AG09319 (cell line): ENCODE measurements at regions not wholly inside any gene's neighbourhood (a gene's known extent, or its start where the extent isn't known, plus 50 kb on each side); places are given as distances from the start of the nearest gene placed in this dataset.

Source experiments
- DNase-seq: peaks from one replicate; pipeline ENCODE4 v3.0.0-alpha.2; 2010; ENCODE audit warnings: low read depth; ENCODE audit errors: extremely low read depth
- CTCF ChIP-seq: IDR thresholded peaks from 2 replicates; pipeline ENCODE4 v1.5.1; 2011; ENCODE audit warnings: low read depth, mild to moderate bottlenecking, inconsistent platforms, low read length, moderate library complexity

- TF ChIP-seq CTCF = peak; percentile 75
- DNase-seq = peak; percentile 28
These were observed 69.9 kb upstream of the CNTN1 start for GRCh38 chr12:40622246-40622838.

- no peak for TF ChIP-seq CTCF
- no peak for DNase-seq
These were observed 60.1 kb upstream of the CNTN1 start for GRCh38 chr12:40632171-40632570.

GRCh38 chr12:40632933-40633332 lies 59.3 kb upstream of the CNTN1 start:
- DNase-seq = no peak
- no peak for TF ChIP-seq CTCF

- DNase-seq = no peak
- TF ChIP-seq CTCF = no peak
These were observed 57.6 kb upstream of the CNTN1 start for GRCh38 chr12:40634517-40635131.

- DNase-seq = no peak
- TF ChIP-seq CTCF = no peak
These were observed 57.0 kb upstream of the CNTN1 start for GRCh38 chr12:40635141-40635731.
